Activated CD4-positive, alpha-beta memory T cell treated with anti-CD3 and anti-CD28 coated beads for 36 hours (primary cell): ENCODE measurements at regions not wholly inside any gene's neighbourhood (a gene's known extent, or its start where the extent isn't known, plus 50 kb on each side); places are given as distances from the start of the nearest gene placed in this dataset.
"Not testable (repeated sequence)": the region's sequence is repeated elsewhere in the genome, so short reads cannot be mapped to it uniquely, and the experiment has no call there.

Experiments
- CTCF ChIA-PET: fragments of 350-600 bp; sonication (Branson Sonifier 250); formaldehyde crosslinking; loops from one replicate; lab custom pipeline; 2021; ENCODE audit warnings: antibody characterized with exemption, inconsistent platforms; lab: Charles Lee
- POLR2A ChIA-PET: fragments of 350-600 bp; sonication (Branson Sonifier 250); formaldehyde crosslinking; loops from one replicate; lab custom pipeline; 2021; ENCODE audit warnings: antibody characterized with exemption; lab: Charles Lee
- DNase-seq: peaks from one replicate; pipeline ENCODE4 v3.0.0-alpha.2; 2020
- H3K27ac Mint-ChIP-seq: one replicate; pipeline ENCODE4 v1.8.0; 2021; ENCODE audit warnings: mixed read lengths
- H3K27me3 Mint-ChIP-seq: one replicate; pipeline ENCODE4 v1.8.0; 2021; ENCODE audit warnings: mixed read lengths
- H3K36me3 Mint-ChIP-seq: one replicate; pipeline ENCODE4 v1.8.0; 2021; ENCODE audit warnings: mixed read lengths
- H3K4me1 Mint-ChIP-seq: one replicate; pipeline ENCODE4 v1.8.0; 2021; ENCODE audit warnings: low read depth, mixed read lengths
- H3K4me3 Mint-ChIP-seq: one replicate; pipeline ENCODE4 v1.8.0; 2021; ENCODE audit warnings: mild to moderate bottlenecking, mixed read lengths
- H3K9me3 Mint-ChIP-seq: one replicate; pipeline ENCODE4 v1.8.0; 2021; ENCODE audit warnings: mixed read lengths
- intact Hi-C: fragments of 100-400 bp; cut with micrococcal nuclease; formaldehyde crosslinking; loops from one replicate; pipeline ENCODE4 v1.15.1; 2023

- no peaks in the 10 kb centered on the region for H3K36me3 Mint-ChIP-seq
- no peaks in the 10 kb centered on the region for H3K27me3 Mint-ChIP-seq
- no peaks in the 10 kb centered on the region for H3K4me1 Mint-ChIP-seq
- no peak overlapping the region for H3K27ac Mint-ChIP-seq
- CTCF ChIA-PET: no interaction called here
- H3K4me3 Mint-ChIP-seq: no peak overlapping the region
- H3K9me3 Mint-ChIP-seq: no peaks in the 10 kb centered on the region
- DNase-seq: no peak
- POLR2A ChIA-PET: no interaction called here
- intact Hi-C loops: no loop called here
Observed at GRCh38 chr3:177838766-177839350, 641.6 kb upstream of the TBL1XR1 start.

GRCh38 chr3:177842302-177842701 lies 645.0 kb upstream of the TBL1XR1 start:
- no peaks in the 10 kb centered on the region for H3K36me3 Mint-ChIP-seq
- no peaks in the 10 kb centered on the region for H3K4me1 Mint-ChIP-seq
- CTCF ChIA-PET: no interaction called here
- H3K27me3 Mint-ChIP-seq: no peaks in the 10 kb centered on the region
- no peak overlapping the region for H3K27ac Mint-ChIP-seq
- DNase-seq: no peak
- POLR2A ChIA-PET: no interaction called here
- intact Hi-C loops: loop anchor here (2.0 to 5.0 kb wide), 2 partner anchors 40 to 56 kb away; no protein-coding TSS in a partner anchor
- no peaks in the 10 kb centered on the region for H3K9me3 Mint-ChIP-seq
- no peak overlapping the region for H3K4me3 Mint-ChIP-seq

DNA sequence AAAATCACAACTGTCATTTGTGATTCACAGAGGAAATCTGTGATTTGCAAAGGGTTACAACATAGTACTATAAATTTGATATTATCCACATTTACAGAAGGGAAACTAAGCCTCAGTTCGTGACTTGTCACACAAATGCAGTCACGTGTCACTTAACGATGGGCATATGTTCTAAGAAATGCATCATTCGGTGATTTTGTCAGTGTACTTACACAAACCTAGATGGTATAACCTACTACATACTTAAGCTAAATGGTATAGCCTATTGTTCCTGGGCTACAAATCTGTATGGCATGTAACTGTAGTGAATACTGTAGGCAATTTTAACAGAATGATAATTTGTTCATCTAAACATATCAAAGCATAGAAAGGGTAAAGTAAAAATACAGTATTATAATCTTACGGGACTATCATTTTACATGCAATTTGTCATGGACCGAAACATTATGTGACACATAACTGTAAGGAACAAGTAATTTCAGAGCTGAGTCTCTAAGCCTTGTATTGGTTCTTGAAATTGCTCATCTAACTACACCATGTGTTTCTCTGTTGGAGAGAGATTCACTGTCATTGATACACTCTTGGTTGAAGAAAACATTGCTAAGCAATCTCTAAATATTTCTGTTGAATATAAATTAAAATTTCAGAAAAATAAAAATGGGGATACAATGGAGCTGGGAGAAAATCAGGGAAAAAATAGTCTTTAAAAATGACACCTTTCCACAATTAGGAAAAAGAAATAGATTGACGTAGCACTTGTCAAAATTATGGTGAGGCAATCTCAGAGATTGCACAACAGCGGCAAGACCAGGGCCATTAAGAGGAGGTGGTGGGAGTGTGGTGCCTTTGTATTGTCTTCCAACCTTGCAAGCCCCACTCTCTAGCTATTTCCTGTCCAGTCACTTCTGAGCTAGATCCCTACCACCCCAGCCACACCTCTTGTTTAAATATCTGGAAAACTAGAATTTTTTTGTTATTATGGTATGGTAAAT lies 645.8 kb upstream of the TBL1XR1 start:
- H3K27ac Mint-ChIP-seq: no peak overlapping the region
- ChIA-PET CTCF (no interaction called here), POLR2A (no interaction called here)
- no peaks in the 10 kb centered on the region for H3K4me1 Mint-ChIP-seq
- intact Hi-C loops: loop anchor here (2.0 to 5.0 kb wide), 2 partner anchors 39 to 56 kb away; no protein-coding TSS in a partner anchor
- H3K36me3 Mint-ChIP-seq: no peaks in the 10 kb centered on the region
- H3K9me3 Mint-ChIP-seq: no peaks in the 10 kb centered on the region
- no peak for DNase-seq
- no peaks in the 10 kb centered on the region for H3K27me3 Mint-ChIP-seq
- H3K4me3 Mint-ChIP-seq: no peak overlapping the region

GRCh38 chr3:177852001-177852807 lies 654.9 kb upstream of the TBL1XR1 start:
- ChIA-PET POLR2A (no interaction called here), CTCF (no interaction called here)
- no peak for DNase-seq
- Mint-ChIP-seq H3K27ac (no peak overlapping the region), H3K9me3 (no peaks in the 10 kb centered on the region), H3K36me3 (no peaks in the 10 kb centered on the region), H3K4me1 (no peaks in the 10 kb centered on the region), H3K27me3 (no peaks in the 10 kb centered on the region), H3K4me3 (no peak overlapping the region)
- intact Hi-C loops: no loop called here

- CTCF ChIA-PET: no interaction called here
- H3K27me3 Mint-ChIP-seq: no peaks in the 10 kb centered on the region
- H3K27ac Mint-ChIP-seq: no peak overlapping the region
- H3K36me3 Mint-ChIP-seq: no peaks in the 10 kb centered on the region
- DNase-seq: no peak
- no peaks in the 10 kb centered on the region for H3K4me1 Mint-ChIP-seq
- no peak overlapping the region for H3K4me3 Mint-ChIP-seq
- peaks cover 7% of the 10 kb centered on the region for H3K9me3 Mint-ChIP-seq
- intact Hi-C loops: no loop called here
- POLR2A ChIA-PET: no interaction called here
Observed at GRCh38 chr3:177855021-177855420, 657.7 kb upstream of the TBL1XR1 start.

DNA sequence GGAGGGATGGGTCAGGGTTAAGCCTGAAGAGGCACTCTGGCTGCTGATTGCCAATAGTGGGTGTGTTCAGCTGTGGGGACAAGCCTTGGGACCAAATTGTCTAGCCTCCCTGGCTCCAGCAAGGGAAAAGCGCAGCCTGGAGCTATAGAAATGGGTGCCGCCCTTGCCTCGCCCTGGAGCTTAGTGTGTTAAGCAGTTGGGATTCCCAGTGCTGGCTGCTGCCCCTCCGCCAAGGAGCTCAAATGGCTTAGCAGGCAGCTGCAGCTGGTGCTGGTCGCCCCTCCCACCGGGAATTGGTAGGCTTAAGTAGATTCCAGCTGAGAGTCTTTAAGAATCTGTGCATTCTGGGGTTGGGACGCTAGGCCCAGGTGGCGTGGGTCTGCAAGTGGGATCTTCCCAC lies 662.9 kb upstream of the TBL1XR1 start:
- intact Hi-C loops: no loop called here
- no peaks in the 10 kb centered on the region for H3K4me1 Mint-ChIP-seq
- no peak overlapping the region for H3K4me3 Mint-ChIP-seq
- ChIA-PET POLR2A (no interaction called here), CTCF (no interaction called here)
- no peak overlapping the region for H3K27ac Mint-ChIP-seq
- H3K27me3 Mint-ChIP-seq: no peaks in the 10 kb centered on the region
- DNase-seq: no peak
- H3K36me3 Mint-ChIP-seq: peaks cover 7% of the 10 kb centered on the region
- peaks cover 23% of the 10 kb centered on the region for H3K9me3 Mint-ChIP-seq

- intact Hi-C loops: no loop called here
- no peaks in the 10 kb centered on the region for H3K4me1 Mint-ChIP-seq
- POLR2A ChIA-PET: interaction anchor here (0.6 kb wide), 1 partner anchor 420 kb away, joined by 4 read pairs; no protein-coding TSS in a partner anchor
- H3K36me3 Mint-ChIP-seq: peaks cover 12% of the 10 kb centered on the region
- DNase-seq: no peak
- H3K9me3 Mint-ChIP-seq: peaks cover 32% of the 10 kb centered on the region
- H3K4me3 Mint-ChIP-seq: no peak overlapping the region
- peaks cover 2% of the 10 kb centered on the region for H3K27me3 Mint-ChIP-seq
- CTCF ChIA-PET: no interaction called here
- H3K27ac Mint-ChIP-seq: no peak overlapping the region
Observed at GRCh38 chr3:177862962-177863491, 665.7 kb upstream of the TBL1XR1 start.

DNA sequence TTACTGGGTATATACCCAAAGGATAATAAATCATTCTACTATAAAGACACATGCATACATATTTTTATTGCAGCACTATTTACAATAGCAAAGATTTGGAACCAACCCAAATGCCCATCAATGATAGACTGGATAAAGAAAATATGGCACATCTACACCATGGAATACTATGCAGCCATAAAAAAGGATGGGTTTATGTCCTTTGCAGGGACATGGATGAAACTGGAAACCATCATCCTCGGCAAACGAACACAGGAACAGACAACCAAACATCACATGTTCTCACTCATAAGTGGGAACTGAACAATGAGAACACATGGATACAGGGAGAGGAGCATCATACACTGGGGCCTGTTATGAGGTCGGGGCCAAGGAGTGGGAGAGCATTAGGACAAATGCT lies 665.0 kb upstream of the KCNMB2 start:
- H3K27me3 Mint-ChIP-seq, H3K36me3 Mint-ChIP-seq, H3K4me3 Mint-ChIP-seq, CTCF ChIA-PET, H3K4me1 Mint-ChIP-seq, DNase-seq, intact Hi-C loops, H3K27ac Mint-ChIP-seq, POLR2A ChIA-PET: not testable (repeated sequence)
- peaks cover 42% of the 10 kb centered on the region for H3K9me3 Mint-ChIP-seq

- no peak overlapping the region for H3K4me3 Mint-ChIP-seq
- H3K27ac Mint-ChIP-seq: no peak overlapping the region
- H3K27me3 Mint-ChIP-seq: no peaks in the 10 kb centered on the region
- ChIA-PET POLR2A (no interaction called here), CTCF (no interaction called here)
- H3K9me3 Mint-ChIP-seq: no peaks in the 10 kb centered on the region
- peaks cover 28% of the 10 kb centered on the region for H3K4me1 Mint-ChIP-seq
- intact Hi-C loops: no loop called here
- no peaks in the 10 kb centered on the region for H3K36me3 Mint-ChIP-seq
- no peak for DNase-seq
Observed at GRCh38 chr3:177878192-177878591, 658.0 kb upstream of the KCNMB2 start.

GRCh38 chr3:177878957-177879356 lies 657.3 kb upstream of the KCNMB2 start:
- H3K4me1 Mint-ChIP-seq: peaks cover 36% of the 10 kb centered on the region
- H3K27me3 Mint-ChIP-seq: no peaks in the 10 kb centered on the region
- no peak overlapping the region for H3K4me3 Mint-ChIP-seq
- intact Hi-C loops: no loop called here
- no peak for DNase-seq
- H3K36me3 Mint-ChIP-seq: no peaks in the 10 kb centered on the region
- ChIA-PET POLR2A (no interaction called here), CTCF (no interaction called here)
- no peaks in the 10 kb centered on the region for H3K9me3 Mint-ChIP-seq
- H3K27ac Mint-ChIP-seq: no peak overlapping the region

- H3K4me1 Mint-ChIP-seq: peaks cover 31% of the 10 kb centered on the region
- ChIA-PET POLR2A (no interaction called here), CTCF (no interaction called here)
- intact Hi-C loops: loop anchor here (5.0 kb wide), 2 partner anchors 39 to 121 kb away; no protein-coding TSS in a partner anchor
- H3K36me3 Mint-ChIP-seq: no peaks in the 10 kb centered on the region
- H3K27ac Mint-ChIP-seq: no peak overlapping the region
- no peaks in the 10 kb centered on the region for H3K9me3 Mint-ChIP-seq
- no peak overlapping the region for H3K4me3 Mint-ChIP-seq
- DNase-seq: no peak
- H3K27me3 Mint-ChIP-seq: no peaks in the 10 kb centered on the region
Observed at GRCh38 chr3:177881351-177881750, 654.9 kb upstream of the KCNMB2 start.
